ENCODE measurements at regions not wholly inside any gene's neighbourhood (a gene's known extent, or its start where the extent isn't known, plus 50 kb on each side); places are given as distances from the start of the nearest gene placed in this dataset.

DNA sequence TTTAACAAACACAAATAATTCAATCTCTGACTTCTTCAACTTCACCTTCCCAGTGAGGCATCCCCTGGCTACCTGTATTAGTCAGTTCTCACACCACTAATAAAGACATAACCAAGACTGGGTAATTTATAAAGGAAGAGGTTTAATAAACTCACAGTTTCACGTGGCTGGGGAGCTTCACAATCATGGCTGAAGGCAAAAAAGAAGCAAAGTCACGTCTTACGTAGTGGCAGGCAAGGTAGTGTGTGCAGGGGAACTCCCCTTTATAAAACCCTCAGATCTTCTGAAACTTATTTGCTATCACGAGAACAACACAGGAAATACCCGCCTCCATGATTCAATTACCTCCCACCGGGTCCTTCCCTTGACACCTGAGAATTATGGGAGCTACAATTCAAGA lies 478.5 kb downstream of the ADGRL2 start:
- TF ChIP-seq, protein P1, sequence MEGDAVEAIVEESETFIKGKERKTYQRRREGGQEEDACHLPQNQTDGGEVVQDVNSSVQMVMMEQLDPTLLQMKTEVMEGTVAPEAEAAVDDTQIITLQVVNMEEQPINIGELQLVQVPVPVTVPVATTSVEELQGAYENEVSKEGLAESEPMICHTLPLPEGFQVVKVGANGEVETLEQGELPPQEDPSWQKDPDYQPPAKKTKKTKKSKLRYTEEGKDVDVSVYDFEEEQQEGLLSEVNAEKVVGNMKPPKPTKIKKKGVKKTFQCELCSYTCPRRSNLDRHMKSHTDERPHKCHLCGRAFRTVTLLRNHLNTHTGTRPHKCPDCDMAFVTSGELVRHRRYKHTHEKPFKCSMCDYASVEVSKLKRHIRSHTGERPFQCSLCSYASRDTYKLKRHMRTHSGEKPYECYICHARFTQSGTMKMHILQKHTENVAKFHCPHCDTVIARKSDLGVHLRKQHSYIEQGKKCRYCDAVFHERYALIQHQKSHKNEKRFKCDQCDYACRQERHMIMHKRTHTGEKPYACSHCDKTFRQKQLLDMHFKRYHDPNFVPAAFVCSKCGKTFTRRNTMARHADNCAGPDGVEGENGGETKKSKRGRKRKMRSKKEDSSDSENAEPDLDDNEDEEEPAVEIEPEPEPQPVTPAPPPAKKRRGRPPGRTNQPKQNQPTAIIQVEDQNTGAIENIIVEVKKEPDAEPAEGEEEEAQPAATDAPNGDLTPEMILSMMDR (conservative IDR thresholded peaks at IDR 0.05; ENCODE audit: low read depth, low read length): no peak
- no peak for TF ChIP-seq EZH2 (IDR thresholded peaks at IDR 0.05; ENCODE audit: borderline replicate concordance, low read depth, low read length, poor library complexity, severe bottlenecking)

All from A673 (cell line).